Stimulated activated CD4-positive, alpha-beta T cell treated with anti-CD3 and anti-CD28 coated beads, Interleukin-15, amount 100 ng/mL, for 48 hours (primary cell): ENCODE measurements at regions not wholly inside any gene's neighbourhood (a gene's known extent, or its start where the extent isn't known, plus 50 kb on each side); places are given as distances from the start of the nearest gene placed in this dataset.

Source experiments
- DNase-seq, 2 donors: peaks; one replicate each; pipeline ENCODE4 v3.0.0-alpha.2; 2020; ENCODE audit warnings: low read depth in 2 of 2

GRCh38 chr12:4024701-4025100, 151.5 kb upstream of the PARP11 start:
- DNase-seq: no peak

- DNase-seq: no peak
These were observed 142.3 kb upstream of the PARP11 start for GRCh38 chr12:4015225-4016091.

DNA sequence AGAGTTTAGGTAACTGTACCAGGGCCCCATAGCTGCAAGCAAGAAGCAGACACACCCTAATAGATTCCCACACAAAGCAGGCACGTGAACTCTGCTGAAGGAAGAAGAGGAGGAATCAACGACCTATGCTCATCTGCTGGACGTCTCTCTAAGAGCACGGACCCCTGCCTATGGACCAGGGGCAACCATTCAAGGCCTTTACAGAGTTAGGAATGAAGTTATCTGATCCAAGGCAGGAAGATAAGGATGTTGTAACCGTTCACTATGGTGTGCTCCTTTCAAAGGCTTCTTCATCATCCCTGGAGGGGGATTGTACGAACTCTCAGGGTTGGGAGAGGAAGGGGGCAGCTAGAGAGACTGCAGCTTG, 141.6 kb upstream of the PARP11 start:
- DNase-seq: no peak

- DNase-seq: no peak
These were observed 141.2 kb upstream of the PARP11 start for GRCh38 chr12:4014444-4014843.

GRCh38 chr12:4012977-4013968, 140.1 kb upstream of the PARP11 start:
- no peak for DNase-seq

DNA sequence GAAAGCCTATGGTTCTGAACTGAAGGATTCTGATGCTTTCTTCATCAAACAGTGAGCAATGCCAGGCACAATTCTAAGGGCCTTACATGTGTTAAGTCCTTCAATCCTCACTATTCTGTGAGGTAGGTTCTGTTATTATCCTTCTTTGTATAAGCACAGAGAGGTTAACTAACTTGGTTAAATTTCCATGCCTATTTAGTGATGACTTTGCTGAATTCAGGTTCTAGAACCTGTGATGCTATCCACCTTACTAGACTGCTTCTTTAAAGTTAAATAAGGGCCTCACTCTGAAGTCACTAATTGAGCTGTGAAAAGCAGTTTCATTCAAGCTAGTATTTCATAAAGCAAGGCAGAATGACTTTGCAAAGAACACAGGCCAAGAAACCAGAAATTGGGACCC, 138.9 kb upstream of the PARP11 start:
- no peak for DNase-seq

DNA sequence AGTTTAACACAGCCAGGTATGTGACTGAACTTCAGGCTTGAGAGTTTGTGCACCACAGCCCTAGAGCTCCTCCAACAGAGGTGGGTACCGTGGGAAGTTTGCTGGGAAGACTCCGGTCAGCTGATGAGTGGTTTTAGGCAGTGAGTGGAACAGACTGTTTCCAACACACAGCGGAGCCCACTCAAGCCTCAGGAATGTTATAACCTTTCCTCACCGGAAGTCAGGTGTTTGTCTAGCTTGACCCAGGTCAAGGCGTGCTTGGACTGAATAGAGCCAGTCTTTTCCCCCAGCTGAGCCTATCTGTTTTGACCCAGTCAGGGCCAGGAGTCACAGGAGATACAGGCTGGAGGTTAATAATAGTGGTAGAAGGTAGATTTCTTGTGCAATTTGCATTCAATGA, 138.4 kb upstream of the PARP11 start:
- DNase-seq: no peak

DNA sequence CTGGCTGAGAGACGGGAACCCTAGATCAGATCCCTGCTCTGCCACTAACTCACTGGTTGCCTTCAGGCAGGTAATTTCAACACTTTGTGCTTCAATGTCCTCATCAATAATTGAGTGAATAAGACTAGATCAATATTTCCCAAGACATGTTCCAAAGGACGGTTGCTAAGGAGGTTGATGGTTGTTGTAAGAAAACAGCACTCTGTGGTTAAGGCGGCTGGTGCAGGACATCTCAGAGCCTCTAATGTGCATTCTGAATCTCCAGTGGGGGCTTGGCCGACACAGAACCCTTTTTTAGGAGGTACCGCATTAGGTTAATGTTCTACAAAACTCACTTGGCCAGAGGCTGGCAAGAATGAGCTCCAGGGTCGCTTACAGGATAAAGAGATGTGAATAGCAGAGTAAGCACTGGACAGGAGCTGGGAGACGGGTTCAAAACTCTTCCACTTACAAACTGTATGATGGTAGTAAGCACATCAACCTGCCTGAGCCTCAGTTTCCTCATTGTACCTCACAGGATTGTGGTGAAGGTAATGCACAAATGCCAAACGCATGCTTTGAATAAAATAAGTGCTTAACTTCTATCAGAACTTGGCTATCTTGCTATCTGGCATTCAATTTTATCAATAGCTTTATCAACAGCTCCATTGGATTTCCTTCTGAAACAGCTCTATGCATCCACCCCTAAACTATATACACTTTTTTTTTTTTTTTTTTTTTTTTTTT, 136.9 kb upstream of the PARP11 start:
- DNase-seq: no peak

DNA sequence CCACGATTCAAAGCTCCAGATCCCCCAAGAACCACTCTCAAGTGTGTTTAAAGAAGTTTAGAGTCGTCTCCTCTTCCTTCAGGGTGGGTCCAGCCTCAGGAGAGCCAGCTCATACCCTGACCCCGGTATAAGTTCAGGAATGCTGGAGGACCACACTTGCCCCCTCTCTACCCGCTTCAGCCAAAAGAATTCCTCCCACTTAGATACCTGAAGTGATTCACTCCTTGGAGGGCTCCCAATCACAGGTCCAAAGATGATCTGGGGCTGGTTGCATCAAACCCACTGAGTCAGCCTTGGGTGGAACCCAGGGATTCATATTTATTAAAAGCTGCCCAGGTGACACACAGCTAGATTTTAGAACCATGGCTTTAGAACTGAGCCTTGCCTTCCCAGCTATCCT, 133.5 kb upstream of the PARP11 start:
- DNase-seq: no peak

GRCh38 chr12:4005851-4006430, 132.7 kb upstream of the PARP11 start:
- DNase-seq: no peak

GRCh38 chr12:4003576-4003975, 130.4 kb upstream of the PARP11 start:
- DNase-seq: no peak

DNA sequence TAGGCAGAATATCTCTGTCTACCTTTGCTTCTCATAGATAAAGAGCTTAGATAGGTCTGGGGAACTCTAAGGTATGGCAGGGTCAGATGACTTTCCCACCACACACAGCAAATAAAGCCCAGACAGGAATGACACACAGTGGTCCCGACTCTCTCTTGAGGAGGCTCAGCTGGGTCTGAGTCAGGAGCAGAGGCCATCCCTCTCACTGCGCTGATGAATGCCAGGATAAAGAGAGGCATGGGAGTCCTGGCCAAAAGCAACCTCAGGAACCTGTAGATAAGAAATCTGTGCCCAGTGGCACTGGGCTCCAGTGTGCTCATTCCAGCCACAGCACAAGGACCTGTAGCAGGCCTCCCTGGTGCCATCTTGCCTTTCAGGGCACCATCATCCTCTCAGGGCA, 129.4 kb upstream of the PARP11 start:
- no peak for DNase-seq

DNA sequence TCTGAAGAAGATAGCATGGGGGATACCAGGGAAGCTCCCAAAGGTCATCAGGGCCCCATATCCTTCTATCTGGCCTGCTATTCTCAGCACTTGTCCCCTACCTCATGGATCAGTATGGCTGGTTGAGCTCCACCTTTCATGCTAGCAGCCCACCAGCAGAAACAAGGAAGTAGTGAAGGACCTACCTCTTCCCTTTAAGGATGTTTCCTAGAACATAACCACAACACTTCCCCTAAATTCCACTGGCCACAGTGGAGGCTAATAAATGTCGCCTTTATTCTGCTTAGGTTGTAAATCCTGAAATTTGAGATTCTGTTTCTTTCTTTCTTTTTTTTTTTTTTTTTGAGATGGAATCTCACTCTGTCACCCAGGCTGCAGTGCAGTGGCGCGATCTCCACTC, 128.6 kb upstream of the PARP11 start:
- no peak for DNase-seq

DNA sequence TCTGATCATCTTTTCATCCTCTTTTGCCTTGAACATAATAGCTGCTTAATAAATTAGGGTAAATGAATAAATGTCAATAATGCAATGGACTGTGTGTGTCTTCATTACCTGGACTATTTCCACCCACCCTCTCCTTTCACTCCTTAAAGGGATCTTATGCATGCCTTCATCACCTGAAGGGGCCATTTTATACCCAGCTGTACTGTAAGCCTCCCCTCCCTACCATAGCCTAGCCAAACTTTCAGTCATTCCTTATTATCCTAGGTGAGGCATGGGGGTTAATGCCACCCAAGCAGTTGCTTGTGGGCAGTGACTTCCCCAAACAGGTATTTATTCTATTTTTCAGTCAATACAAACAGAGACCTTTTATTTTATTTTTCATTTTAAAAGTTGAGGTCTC, 127.8 kb upstream of the PARP11 start:
- DNase-seq: no peak

- no peak for DNase-seq
These were observed 126.7 kb upstream of the PARP11 start for GRCh38 chr12:3999904-4000303.

GRCh38 chr12:3998968-3999792, 126.0 kb upstream of the PARP11 start:
- DNase-seq: no peak

GRCh38 chr12:3998397-3998796, 125.2 kb upstream of the PARP11 start:
- no peak for DNase-seq

GRCh38 chr12:3996322-3996721, 123.1 kb upstream of the PARP11 start:
- no peak for DNase-seq

DNA sequence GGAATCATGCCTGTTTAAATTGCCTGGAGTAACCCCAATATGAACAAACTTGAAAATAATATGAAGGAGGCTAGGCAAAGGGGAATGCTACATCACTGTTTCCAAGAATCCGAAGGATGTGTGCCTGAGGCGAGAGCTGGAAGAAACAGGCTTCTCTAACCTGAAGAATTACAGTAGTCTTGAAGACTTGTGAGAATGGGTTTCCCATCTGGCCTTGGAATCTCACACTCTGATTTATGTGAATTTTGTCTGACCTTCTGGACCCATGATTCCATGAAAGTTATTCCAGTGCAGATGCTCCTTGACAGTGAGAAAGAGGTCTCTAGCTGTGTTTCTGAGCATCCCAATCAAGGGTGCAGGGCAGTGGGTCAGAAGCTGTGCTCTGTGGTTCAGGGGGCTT, 122.1 kb upstream of the PARP11 start:
- DNase-seq: no peak

- DNase-seq: no peak
These were observed 121.3 kb upstream of the PARP11 start for GRCh38 chr12:3994500-3994899.

DNA sequence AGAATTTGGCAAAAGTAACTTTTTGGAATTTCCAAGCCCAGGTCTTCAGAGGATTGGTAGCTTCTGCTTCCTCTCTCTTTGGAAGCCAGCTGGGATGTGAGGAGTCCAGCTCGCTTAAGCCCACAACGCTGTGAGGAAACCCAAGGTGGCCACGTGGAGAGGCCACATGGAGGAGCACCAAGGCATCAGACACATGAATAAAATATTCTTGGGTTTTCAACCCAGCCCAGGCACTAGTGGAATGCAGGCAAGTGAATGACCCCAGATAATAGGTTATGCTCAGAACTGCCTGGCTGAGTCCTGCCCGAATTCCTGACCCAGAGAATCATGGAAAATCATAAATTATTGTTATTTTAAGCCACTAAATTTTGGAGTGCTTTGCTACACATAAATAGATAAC, 119.7 kb upstream of the PARP11 start:
- DNase-seq: no peak
